H9 (cell line): ENCODE measurements at regions not wholly inside any gene's neighbourhood (a gene's known extent, or its start where the extent isn't known, plus 50 kb on each side); places are given as distances from the start of the nearest gene placed in this dataset.
A peak's percentile ranks its signal among the peaks of the same experiment; 100 is the strongest.

Experiments
- DNase-seq: peaks from one replicate; pipeline ENCODE4 v3.0.0-alpha.2; 2017
- H2AFZ ChIP-seq: one replicate; pipeline ENCODE4 v1.6.1; 2013; ENCODE audit warnings: mild to moderate bottlenecking, low read length, control low read depth, moderate library complexity
- H2AK5ac ChIP-seq: 2 replicates; pipeline ENCODE4 v1.6.1; 2013; ENCODE audit warnings: low read length, control low read depth, mixed read lengths; ENCODE audit not compliant: insufficient read length
- H2BK120ac ChIP-seq: one replicate; pipeline ENCODE4 v1.6.1; 2013; ENCODE audit warnings: low read depth, mild to moderate bottlenecking, low read length, control low read depth, inconsistent platforms; ENCODE audit not compliant: poor library complexity, severe bottlenecking
- H2BK12ac ChIP-seq: 2 replicates; pipeline ENCODE4 v1.6.1; 2013; ENCODE audit warnings: low read length, control low read depth, mixed read lengths, low read depth; ENCODE audit not compliant: insufficient read length
- H2BK15ac ChIP-seq: 2 replicates; pipeline ENCODE4 v1.6.1; 2013; ENCODE audit warnings: low read depth, low read length, control low read depth
- H2BK20ac ChIP-seq: one replicate; pipeline ENCODE4 v1.6.1; 2013; ENCODE audit warnings: low read depth, mild to moderate bottlenecking, low read length, control low read depth, inconsistent platforms; ENCODE audit not compliant: poor library complexity, severe bottlenecking
- H2BK5ac ChIP-seq: 2 replicates; pipeline ENCODE4 v1.6.1; 2013; ENCODE audit warnings: low read length, control low read depth, mixed read lengths; ENCODE audit not compliant: insufficient read length
- H3K14ac ChIP-seq: 2 replicates; pipeline ENCODE4 v1.6.1; 2013; ENCODE audit warnings: low read length, control low read depth; ENCODE audit not compliant: insufficient read depth
- H3K18ac ChIP-seq: 2 replicates; pipeline ENCODE4 v1.6.1; 2013; ENCODE audit warnings: low read depth, mild to moderate bottlenecking, mixed read lengths, low read length, control low read depth; ENCODE audit not compliant: insufficient read length
- H3K23ac ChIP-seq: 2 replicates; pipeline ENCODE4 v1.6.1; 2013; ENCODE audit warnings: low read length, control low read depth, mixed read lengths, low read depth; ENCODE audit not compliant: insufficient read length
- H3K23me2 ChIP-seq: 2 replicates; pipeline ENCODE4 v1.6.1; 2013; ENCODE audit warnings: low read depth, mild to moderate bottlenecking, mixed read lengths, low read length, control low read depth; ENCODE audit not compliant: insufficient read length, poor library complexity, severe bottlenecking
- H3K27ac ChIP-seq: 2 replicates; pipeline ENCODE4 v1.5.1; 2013; ENCODE audit warnings: low read length, control low read depth, mixed read lengths, low read depth; ENCODE audit not compliant: insufficient read length
- H3K27me3 ChIP-seq: 2 replicates; pipeline ENCODE4 v1.6.1; 2013; ENCODE audit warnings: low read length, control low read depth, inconsistent platforms; ENCODE audit not compliant: insufficient read depth
- H3K4ac ChIP-seq: 2 replicates; pipeline ENCODE4 v1.6.1; 2013; ENCODE audit warnings: low read depth, mild to moderate bottlenecking, control low read depth, inconsistent platforms, low read length, moderate library complexity
- H3K4me1 ChIP-seq: 2 replicates; pipeline ENCODE4 v1.6.1; 2013; ENCODE audit warnings: low read length, control low read depth, inconsistent platforms; ENCODE audit not compliant: insufficient read depth
- H3K4me2 ChIP-seq: 2 replicates; pipeline ENCODE4 v1.6.1; 2013; ENCODE audit warnings: low read length, control low read depth, mixed read lengths; ENCODE audit not compliant: insufficient read length, insufficient read depth
- H3K56ac ChIP-seq: 2 replicates; pipeline ENCODE4 v1.6.1; 2013; ENCODE audit warnings: low read depth, mild to moderate bottlenecking, mixed read lengths, low read length, control low read depth; ENCODE audit not compliant: insufficient read length
- H3K79me1 ChIP-seq: 2 replicates; pipeline ENCODE4 v1.6.1; 2013; ENCODE audit warnings: low read depth, mild to moderate bottlenecking, moderate library complexity, low read length, control low read depth, inconsistent platforms; ENCODE audit not compliant: insufficient read depth, poor library complexity, severe bottlenecking
- H3K79me2 ChIP-seq: 2 replicates; pipeline ENCODE4 v1.6.1; 2013; ENCODE audit warnings: low read length, control low read depth, inconsistent platforms; ENCODE audit not compliant: insufficient read depth
- H3K9ac ChIP-seq: 2 replicates; pipeline ENCODE4 v1.6.1; 2013; ENCODE audit warnings: low read length, control low read depth, mixed read lengths; ENCODE audit not compliant: insufficient read length; ENCODE audit errors: extremely low read depth
- H3K9me3 ChIP-seq: one replicate; pipeline ENCODE4 v1.6.1; 2013; ENCODE audit warnings: low read depth, low read length, inconsistent platforms; ENCODE audit not compliant: control insufficient read depth
- H3T11ph ChIP-seq: one replicate; pipeline ENCODE4 v1.6.1; 2013; ENCODE audit warnings: mild to moderate bottlenecking, low read length, control low read depth, inconsistent platforms
- H4K20me1 ChIP-seq: one replicate; pipeline ENCODE4 v1.6.1; 2013; ENCODE audit not compliant: control insufficient read depth, insufficient read length, insufficient read depth
- H4K5ac ChIP-seq: 2 replicates; pipeline ENCODE4 v1.6.1; 2013; ENCODE audit warnings: low read depth, mild to moderate bottlenecking, mixed read lengths, low read length, control low read depth; ENCODE audit not compliant: insufficient read length
- H4K8ac ChIP-seq: replicated peaks from 2 replicates; pipeline ENCODE4 v1.6.1; 2013; ENCODE audit warnings: low read length, control low read depth, mixed read lengths, low read depth; ENCODE audit not compliant: insufficient read length
- H4K91ac ChIP-seq: 2 replicates; pipeline ENCODE4 v1.6.1; 2013; ENCODE audit warnings: low read depth, mild to moderate bottlenecking, moderate library complexity, mixed read lengths, low read length, control low read depth; ENCODE audit not compliant: insufficient read length
- H3K27ac Mint-ChIP-seq, 3 experiments: 2 replicates in 2 of 3; 3 replicates in 1 of 3; pipeline ENCODE4 v1.8.0; 2020 to 2021; ENCODE audit warnings: mixed read lengths in 3 of 3, mild to moderate bottlenecking in 1 of 3, moderate library complexity in 1 of 3
- H3K27me3 Mint-ChIP-seq: 2 replicates; pipeline ENCODE4 v1.8.0; 2021; ENCODE audit warnings: low read depth, mild to moderate bottlenecking, moderate library complexity, mixed read lengths
- H3K36me3 Mint-ChIP-seq, 3 experiments: 2 replicates in 2 of 3; 3 replicates in 1 of 3; pipeline ENCODE4 v1.8.0; 2020 to 2021; ENCODE audit warnings: low read depth in 3 of 3, mixed read lengths in 3 of 3; ENCODE audit not compliant: insufficient read depth in 1 of 3
- H3K4me1 Mint-ChIP-seq, 2 experiments: 2 replicates each; pipeline ENCODE4 v1.8.0; 2020; ENCODE audit warnings: mixed read lengths in 2 of 2
- H3K4me3 Mint-ChIP-seq, 2 experiments: 2 replicates in 1 of 2; 3 replicates in 1 of 2; pipeline ENCODE4 v1.8.0; 2020 to 2021; ENCODE audit warnings: mild to moderate bottlenecking in 2 of 2, mixed read lengths in 2 of 2, moderate library complexity in 1 of 2
- H3K9me3 Mint-ChIP-seq, 2 experiments: 2 replicates in 1 of 2; 3 replicates in 1 of 2; pipeline ENCODE4 v1.8.0; 2020; ENCODE audit warnings: mild to moderate bottlenecking in 2 of 2, mixed read lengths in 2 of 2, moderate library complexity in 1 of 2
- CTCF ChIP-seq: fragments of 200-600 bp; sonication (generic); conservative IDR thresholded peaks from 3 replicates; pipeline ENCODE4 v1.8.0; 2021; ENCODE audit warnings: antibody characterized with exemption, mild to moderate bottlenecking
- WGBS: extraction: QIAGEN DNeasy Blood & Tissue Kit; methylation state at CpG from one replicate; pipeline ENCODE4 v1.1.7; 2013; ENCODE audit warnings: missing lambda C conversion rate, low lambda C conversion rate, mixed read lengths; ENCODE audit not compliant: insufficient read length; ENCODE audit errors: extremely low coverage; 5-methylcytosine and 5-hydroxymethylcytosine counted together

GRCh38 chr5:153158608-153159007 lies 331.9 kb upstream of the GRIA1 start:
- H3K18ac ChIP-seq, result no peak overlapping the region
- no CpG with 5 or more reads among the region's 1 CpG for WGBS
- no peak overlapping the region for H2AK5ac ChIP-seq
- H2BK15ac ChIP-seq, result no peak overlapping the region
- H4K8ac ChIP-seq, result no peak overlapping the region
- H3K9me3 ChIP-seq, result no peaks in the 10 kb centered on the region
- H2BK120ac ChIP-seq, result no peak overlapping the region
- no peak overlapping the region for H2BK12ac ChIP-seq
- H2BK20ac ChIP-seq, result no peak overlapping the region
- no peak overlapping the region for H2AFZ ChIP-seq
- Mint-ChIP-seq H3K27ac (peak overlapping the region in 1 of 3 experiments; percentile 55; a peak in 1 of 7 replicates), H3K4me3 (no peak overlapping the region), H3K9me3 (peaks cover 0 to 3% of the 10 kb centered on the region in 2 experiments; a peak in 1 of 5 replicates), H3K4me1 (peaks cover 15 to 16% of the 10 kb centered on the region in 2 experiments), H3K36me3 (no peaks in the 10 kb centered on the region), H3K27me3 (no peaks in the 10 kb centered on the region)
- no peak overlapping the region for H4K5ac ChIP-seq
- no peak overlapping the region for H3K14ac ChIP-seq
- no peak overlapping the region for H3K4ac ChIP-seq
- no peak overlapping the region for H3K23ac ChIP-seq
- no peaks in the 10 kb centered on the region for H3K79me2 ChIP-seq
- no peak overlapping the region for H3K4me2 ChIP-seq
- no peaks in the 10 kb centered on the region for H3K27me3 ChIP-seq
- H3T11ph ChIP-seq, result no peak overlapping the region
- no peak overlapping the region for H2BK5ac ChIP-seq
- no peak for DNase-seq
- no peak overlapping the region for H3K9ac ChIP-seq
- H3K56ac ChIP-seq, result no peak overlapping the region
- H4K91ac ChIP-seq, result no peak overlapping the region
- no peaks in the 10 kb centered on the region for H3K23me2 ChIP-seq
- no peaks in the 10 kb centered on the region for H3K79me1 ChIP-seq
- peak; percentile 18; the same call in 1 of the 3 replicates for TF ChIP-seq CTCF
- H3K4me1 ChIP-seq, result no peaks in the 10 kb centered on the region
- no peak overlapping the region for H3K27ac ChIP-seq
- no peaks in the 10 kb centered on the region for H4K20me1 ChIP-seq
